ENCODE measurements at regions not wholly inside any gene's neighbourhood (a gene's known extent, or its start where the extent isn't known, plus 50 kb on each side); places are given as distances from the start of the nearest gene placed in this dataset.
"Not testable (repeated sequence)": the region's sequence is repeated elsewhere in the genome, so short reads cannot be mapped to it uniquely, and the experiment has no call there.

- no peaks in the 10 kb centered on the region for H3K4me1 Mint-ChIP-seq
- peaks cover 2% of the 10 kb centered on the region for H3K27me3 Mint-ChIP-seq (ENCODE audit: insufficient read depth, low read depth)
- peaks cover 25% of the 10 kb centered on the region for H3K9me3 Mint-ChIP-seq
- no peaks in the 10 kb centered on the region for H3K79me2 ChIP-seq (ENCODE audit: low read depth)
- no peak overlapping the region for H3K4me3 ChIP-seq
- no peaks in the 10 kb centered on the region for H3K36me3 ChIP-seq
- no peak overlapping the region for H3K9ac ChIP-seq
- no peak overlapping the region for H3K27ac ChIP-seq
- no peak for TF ChIP-seq EZH2phosphoT487 (IDR thresholded peaks at IDR 0.05)
- no peak for TF ChIP-seq EZH2 (IDR thresholded peaks at IDR 0.05)
- no peak for TF ChIP-seq CTCF (IDR thresholded peaks at IDR 0.05)
- no peaks in the 10 kb centered on the region for H3K36me3 Mint-ChIP-seq
- H3K27me3 ChIP-seq, result no peaks in the 10 kb centered on the region
- H2AFZ ChIP-seq (replicated peaks), result no peak overlapping the region
- DNase-seq (ENCODE audit: low spot score), result no peak
- H3K4me1 ChIP-seq, result no peaks in the 10 kb centered on the region
- H4K20me1 ChIP-seq (ENCODE audit: low read depth), result no peaks in the 10 kb centered on the region
- H3F3A ChIP-seq (ENCODE audit: low read depth), result no peaks in the 10 kb centered on the region
- H3K4me3 Mint-ChIP-seq, result no peak overlapping the region
- no peaks in the 10 kb centered on the region for H3K9me3 ChIP-seq (ENCODE audit: low read depth)
- no peak overlapping the region for H3K27ac Mint-ChIP-seq
- H3K4me2 ChIP-seq, result no peak overlapping the region
These were observed 81.9 kb downstream of the KCNJ18 start for GRCh38 chr17:21774263-21774662.

GRCh38 chr17:21775566-21775965 is 83.2 kb downstream of the KCNJ18 start:
- not testable (repeated sequence) for H3K4me3 ChIP-seq; H3F3A ChIP-seq (ENCODE audit: low read depth); H3K27ac Mint-ChIP-seq; H3K36me3 Mint-ChIP-seq; DNase-seq (ENCODE audit: low spot score); H3K36me3 ChIP-seq; H3K9me3 ChIP-seq (ENCODE audit: low read depth); H3K4me2 ChIP-seq; H3K79me2 ChIP-seq (ENCODE audit: low read depth); H3K4me1 ChIP-seq; H3K4me3 Mint-ChIP-seq; H3K9ac ChIP-seq; H4K20me1 ChIP-seq (ENCODE audit: low read depth); H3K4me1 Mint-ChIP-seq; H2AFZ ChIP-seq (replicated peaks); H3K27me3 ChIP-seq; H3K27me3 Mint-ChIP-seq (ENCODE audit: insufficient read depth, low read depth); H3K27ac ChIP-seq
- peaks cover 26% of the 10 kb centered on the region for H3K9me3 Mint-ChIP-seq

GRCh38 chr17:21776921-21777320 is 84.6 kb downstream of the KCNJ18 start:
- H3F3A ChIP-seq (ENCODE audit: low read depth); H4K20me1 ChIP-seq (ENCODE audit: low read depth); H3K27me3 ChIP-seq; H3K9ac ChIP-seq; H3K27ac ChIP-seq; H3K9me3 ChIP-seq (ENCODE audit: low read depth); H3K4me1 ChIP-seq; H3K4me2 ChIP-seq; H3K4me1 Mint-ChIP-seq; H3K36me3 ChIP-seq; H3K27ac Mint-ChIP-seq; H3K4me3 ChIP-seq; H3K79me2 ChIP-seq (ENCODE audit: low read depth); H2AFZ ChIP-seq (replicated peaks); H3K36me3 Mint-ChIP-seq; H3K4me3 Mint-ChIP-seq; DNase-seq (ENCODE audit: low spot score); H3K27me3 Mint-ChIP-seq (ENCODE audit: insufficient read depth, low read depth): not testable (repeated sequence)
- peaks cover 31% of the 10 kb centered on the region for H3K9me3 Mint-ChIP-seq

GRCh38 chr17:21778866-21779265 is 86.5 kb downstream of the KCNJ18 start:
- not testable (repeated sequence) for H3K27ac Mint-ChIP-seq; H3K27me3 ChIP-seq; H3K27ac ChIP-seq; H3K36me3 ChIP-seq; H3K27me3 Mint-ChIP-seq (ENCODE audit: insufficient read depth, low read depth); H4K20me1 ChIP-seq (ENCODE audit: low read depth); DNase-seq (ENCODE audit: low spot score); H3K36me3 Mint-ChIP-seq; H3K9me3 ChIP-seq (ENCODE audit: low read depth); H3K4me3 ChIP-seq; H3F3A ChIP-seq (ENCODE audit: low read depth); H2AFZ ChIP-seq (replicated peaks); H3K4me3 Mint-ChIP-seq; H3K4me2 ChIP-seq; H3K4me1 ChIP-seq; H3K79me2 ChIP-seq (ENCODE audit: low read depth); H3K9ac ChIP-seq; H3K4me1 Mint-ChIP-seq
- peaks cover 35% of the 10 kb centered on the region for H3K9me3 Mint-ChIP-seq

- not testable (repeated sequence) for H3K36me3 Mint-ChIP-seq; H3K4me1 ChIP-seq; H2AFZ ChIP-seq (replicated peaks); H3K4me3 ChIP-seq; H3K4me2 ChIP-seq; H3K4me1 Mint-ChIP-seq; H3K27me3 Mint-ChIP-seq (ENCODE audit: insufficient read depth, low read depth); H3K4me3 Mint-ChIP-seq; H4K20me1 ChIP-seq (ENCODE audit: low read depth); H3K27ac ChIP-seq; H3K27ac Mint-ChIP-seq; H3K9ac ChIP-seq; H3K36me3 ChIP-seq; H3K9me3 ChIP-seq (ENCODE audit: low read depth); H3K79me2 ChIP-seq (ENCODE audit: low read depth); H3F3A ChIP-seq (ENCODE audit: low read depth); DNase-seq (ENCODE audit: low spot score); H3K27me3 ChIP-seq
- H3K9me3 Mint-ChIP-seq, result peaks cover 29% of the 10 kb centered on the region
These were observed 88.1 kb downstream of the KCNJ18 start for GRCh38 chr17:21780293-21780888.

GRCh38 chr17:21780919-21781665 is 88.8 kb downstream of the KCNJ18 start:
- not testable (repeated sequence) for H3K27ac Mint-ChIP-seq; H3K9me3 ChIP-seq (ENCODE audit: low read depth); H4K20me1 ChIP-seq (ENCODE audit: low read depth); H3K27ac ChIP-seq; H3K4me2 ChIP-seq; H2AFZ ChIP-seq (replicated peaks); H3K4me1 ChIP-seq; H3F3A ChIP-seq (ENCODE audit: low read depth); H3K36me3 ChIP-seq; DNase-seq (ENCODE audit: low spot score); H3K9ac ChIP-seq; H3K79me2 ChIP-seq (ENCODE audit: low read depth); H3K27me3 ChIP-seq; H3K4me3 Mint-ChIP-seq; H3K4me3 ChIP-seq; H3K27me3 Mint-ChIP-seq (ENCODE audit: insufficient read depth, low read depth); H3K4me1 Mint-ChIP-seq; H3K36me3 Mint-ChIP-seq
- H3K9me3 Mint-ChIP-seq, result peaks cover 27% of the 10 kb centered on the region

- not testable (repeated sequence) for H3K27me3 Mint-ChIP-seq (ENCODE audit: insufficient read depth, low read depth); H3K4me1 Mint-ChIP-seq; H3K4me3 ChIP-seq; H3K27ac ChIP-seq; H3K9ac ChIP-seq; H4K20me1 ChIP-seq (ENCODE audit: low read depth); H3K27me3 ChIP-seq; H3K4me3 Mint-ChIP-seq; H3K4me2 ChIP-seq; H3K36me3 Mint-ChIP-seq; H3F3A ChIP-seq (ENCODE audit: low read depth); H3K79me2 ChIP-seq (ENCODE audit: low read depth); H3K4me1 ChIP-seq; H3K9me3 ChIP-seq (ENCODE audit: low read depth); H3K27ac Mint-ChIP-seq; DNase-seq (ENCODE audit: low spot score); H3K36me3 ChIP-seq; H2AFZ ChIP-seq (replicated peaks)
- H3K9me3 Mint-ChIP-seq, result peaks cover 25% of the 10 kb centered on the region
These were observed 89.3 kb downstream of the KCNJ18 start for GRCh38 chr17:21781666-21782024.
